SK-N-SH treated with all-trans-retinoic acid at 6 μM for 48 hours (cell line): ENCODE measurements at regions not wholly inside any gene's neighbourhood (a gene's known extent, or its start where the extent isn't known, plus 50 kb on each side); places are given as distances from the start of the nearest gene placed in this dataset.

Source experiments
- ATAC-seq: fragments of 200-7000 bp; cut with Tn5 transposase; 3 replicates; pipeline ENCODE4 v1.9.1; 2020; ENCODE audit warnings: mild to moderate bottlenecking, moderate library complexity
- ARNTL ChIP-seq: fragments of 450-650 bp; formaldehyde crosslinking; IDR thresholded peaks from 2 replicates; pipeline ENCODE4 v1.5.0; 2020; ENCODE audit warnings: low read depth, mild to moderate bottlenecking, moderate library complexity, borderline replicate concordance
- BACH2 ChIP-seq: fragments of 250-450 bp; sonication (Bioruptor Pico); IDR thresholded peaks from 2 replicates; pipeline ENCODE4 v1.9.0; 2021; ENCODE audit warnings: mild to moderate bottlenecking, borderline replicate concordance
- CREB5 ChIP-seq: fragments of 250-450 bp; sonication (Bioruptor Pico); IDR thresholded peaks from 2 replicates; pipeline ENCODE4 v1.5.1; 2020; ENCODE audit warnings: low read depth, mild to moderate bottlenecking, moderate library complexity
- CSDC2 ChIP-seq: fragments of 250-450 bp; sonication (Bioruptor Pico); IDR thresholded peaks from 2 replicates; pipeline ENCODE4 v1.5.0; 2020; ENCODE audit warnings: mild to moderate bottlenecking, moderate library complexity
- ESRRG ChIP-seq: fragments of 250-450 bp; sonication (Bioruptor Pico); IDR thresholded peaks from 2 replicates; pipeline ENCODE4 v1.6.1; 2021; ENCODE audit warnings: mild to moderate bottlenecking
- GLIS3 ChIP-seq: fragments of 250-450 bp; sonication (Bioruptor Pico); IDR thresholded peaks from 2 replicates; pipeline ENCODE4 v1.5.0; 2020; ENCODE audit warnings: mild to moderate bottlenecking, moderate library complexity
- ISL1 ChIP-seq: fragments of 250-450 bp; sonication (Bioruptor Pico); IDR thresholded peaks from 2 replicates; pipeline ENCODE4 v2.1.2; 2022; ENCODE audit warnings: mild to moderate bottlenecking, moderate library complexity
- OSR1 ChIP-seq: fragments of 250-450 bp; sonication (Bioruptor Pico); IDR thresholded peaks from 2 replicates; pipeline ENCODE4 v1.8.0; 2022; ENCODE audit warnings: moderate library complexity, mild to moderate bottlenecking, inconsistent platforms
- PPARA ChIP-seq: fragments of 250-450 bp; sonication (Bioruptor Pico); IDR thresholded peaks from 2 replicates; pipeline ENCODE4 v1.5.0; 2020; ENCODE audit warnings: mild to moderate bottlenecking, borderline replicate concordance
- RARB ChIP-seq: fragments of 250-450 bp; sonication (Bioruptor Pico); IDR thresholded peaks from 2 replicates; pipeline ENCODE4 v1.8.0; 2021; ENCODE audit warnings: mild to moderate bottlenecking, moderate library complexity
- SNAI2 ChIP-seq: fragments of 250-450 bp; sonication (Bioruptor Pico); IDR thresholded peaks from 2 replicates; pipeline ENCODE4 v1.5.0; 2020; ENCODE audit warnings: mild to moderate bottlenecking, moderate library complexity
- TCF4 ChIP-seq: fragments of 250-450 bp; sonication (Bioruptor Pico); IDR thresholded peaks from 2 replicates; pipeline ENCODE4 v1.8.0; 2021; ENCODE audit warnings: mild to moderate bottlenecking, moderate library complexity, borderline replicate concordance
- TOX ChIP-seq: fragments of 250-450 bp; sonication (Bioruptor Pico); IDR thresholded peaks from 2 replicates; pipeline ENCODE4 v1.8.0; 2021; ENCODE audit warnings: mild to moderate bottlenecking, moderate library complexity, borderline replicate concordance
- ZC3H10 ChIP-seq: fragments of 250-450 bp; sonication (Bioruptor Pico); IDR thresholded peaks from 2 replicates; pipeline ENCODE4 v1.5.1; 2021; ENCODE audit warnings: mild to moderate bottlenecking, moderate library complexity
- ZFP3 ChIP-seq: fragments of 250-450 bp; sonication (Bioruptor Pico); IDR thresholded peaks from 2 replicates; pipeline ENCODE4 v1.5.0; 2020; ENCODE audit warnings: mild to moderate bottlenecking, moderate library complexity
- ZFP30 ChIP-seq: fragments of 450-650 bp; formaldehyde crosslinking; IDR thresholded peaks from 2 replicates; pipeline ENCODE4 v1.5.0; 2022; ENCODE audit warnings: mild to moderate bottlenecking, moderate library complexity
- ZNF565 ChIP-seq: fragments of 450-650 bp; formaldehyde crosslinking; conservative IDR thresholded peaks from 2 replicates; pipeline ENCODE4 v1.5.0; 2020; ENCODE audit warnings: low read depth, mild to moderate bottlenecking, moderate library complexity
- ZNF70 ChIP-seq: fragments of 450-650 bp; formaldehyde crosslinking; IDR thresholded peaks from 2 replicates; pipeline ENCODE4 v1.5.0; 2020; ENCODE audit warnings: mild to moderate bottlenecking, moderate library complexity
- ZNF8 ChIP-seq: fragments of 450-650 bp; formaldehyde crosslinking; IDR thresholded peaks from 2 replicates; pipeline ENCODE4 v1.5.0; 2020; ENCODE audit warnings: mild to moderate bottlenecking, moderate library complexity
- TF ChIP-seq, protein P1 (sequence below): fragments of 250-450 bp; sonication (Bioruptor Pico); IDR thresholded peaks from 2 replicates; pipeline ENCODE4 v1.5.1; 2021; ENCODE audit warnings: mild to moderate bottlenecking, moderate library complexity
- TF ChIP-seq, protein P2 (sequence below): fragments of 250-450 bp; sonication (Bioruptor Pico); IDR thresholded peaks from 2 replicates; pipeline ENCODE4 v1.8.0; 2021; ENCODE audit warnings: low read depth, mild to moderate bottlenecking, moderate library complexity, borderline replicate concordance
- TF ChIP-seq, protein P3 (sequence below): fragments of 250-450 bp; sonication (Bioruptor Pico); IDR thresholded peaks from 2 replicates; pipeline ENCODE4 v1.5.0; 2020; ENCODE audit warnings: mild to moderate bottlenecking, moderate library complexity

GRCh38 chr15:67922971-67923945 lies 83.4 kb upstream of the RNU6-1 start:
- no peak for TF ChIP-seq ZFP3 (CRISPR knock-in tag)
- no peak for TF ChIP-seq ZFP30 (CRISPR knock-in tag)
- ATAC-seq = no peak

- ATAC-seq = no peak
- TF ChIP-seq ZNF8 (CRISPR knock-in tag) (no peak), GLIS3 (CRISPR knock-in tag) (no peak), ISL1 (CRISPR knock-in tag) (no peak), ZNF70 (CRISPR knock-in tag) (no peak), SNAI2 (CRISPR knock-in tag) (no peak), ZFP30 (CRISPR knock-in tag) (no peak), BACH2 (CRISPR knock-in tag) (no peak), RARB (CRISPR knock-in tag) (no peak), TOX (no peak), TCF4 (CRISPR knock-in tag) (no peak), ESRRG (CRISPR knock-in tag) (no peak), ARNTL (no peak), CSDC2 (CRISPR knock-in tag) (no peak), ZFP3 (CRISPR knock-in tag) (no peak), ZC3H10 (CRISPR knock-in tag) (no peak), ZNF565 (no peak)
- TF ChIP-seq, protein P1, sequence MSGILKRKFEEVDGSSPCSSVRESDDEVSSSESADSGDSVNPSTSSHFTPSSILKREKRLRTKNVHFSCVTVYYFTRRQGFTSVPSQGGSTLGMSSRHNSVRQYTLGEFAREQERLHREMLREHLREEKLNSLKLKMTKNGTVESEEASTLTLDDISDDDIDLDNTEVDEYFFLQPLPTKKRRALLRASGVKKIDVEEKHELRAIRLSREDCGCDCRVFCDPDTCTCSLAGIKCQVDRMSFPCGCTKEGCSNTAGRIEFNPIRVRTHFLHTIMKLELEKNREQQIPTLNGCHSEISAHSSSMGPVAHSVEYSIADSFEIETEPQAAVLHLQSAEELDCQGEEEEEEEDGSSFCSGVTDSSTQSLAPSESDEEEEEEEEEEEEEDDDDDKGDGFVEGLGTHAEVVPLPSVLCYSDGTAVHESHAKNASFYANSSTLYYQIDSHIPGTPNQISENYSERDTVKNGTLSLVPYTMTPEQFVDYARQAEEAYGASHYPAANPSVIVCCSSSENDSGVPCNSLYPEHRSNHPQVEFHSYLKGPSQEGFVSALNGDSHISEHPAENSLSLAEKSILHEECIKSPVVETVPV (CRISPR knock-in tag) = no peak
- TF ChIP-seq, protein P2, sequence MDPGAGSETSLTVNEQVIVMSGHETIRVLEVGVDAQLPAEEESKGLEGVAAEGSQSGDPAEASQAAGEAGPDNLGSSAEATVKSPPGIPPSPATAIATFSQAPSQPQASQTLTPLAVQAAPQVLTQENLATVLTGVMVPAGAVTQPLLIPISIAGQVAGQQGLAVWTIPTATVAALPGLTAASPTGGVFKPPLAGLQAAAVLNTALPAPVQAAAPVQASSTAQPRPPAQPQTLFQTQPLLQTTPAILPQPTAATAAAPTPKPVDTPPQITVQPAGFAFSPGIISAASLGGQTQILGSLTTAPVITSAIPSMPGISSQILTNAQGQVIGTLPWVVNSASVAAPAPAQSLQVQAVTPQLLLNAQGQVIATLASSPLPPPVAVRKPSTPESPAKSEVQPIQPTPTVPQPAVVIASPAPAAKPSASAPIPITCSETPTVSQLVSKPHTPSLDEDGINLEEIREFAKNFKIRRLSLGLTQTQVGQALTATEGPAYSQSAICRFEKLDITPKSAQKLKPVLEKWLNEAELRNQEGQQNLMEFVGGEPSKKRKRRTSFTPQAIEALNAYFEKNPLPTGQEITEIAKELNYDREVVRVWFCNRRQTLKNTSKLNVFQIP = no peak
- TF ChIP-seq, protein P3, sequence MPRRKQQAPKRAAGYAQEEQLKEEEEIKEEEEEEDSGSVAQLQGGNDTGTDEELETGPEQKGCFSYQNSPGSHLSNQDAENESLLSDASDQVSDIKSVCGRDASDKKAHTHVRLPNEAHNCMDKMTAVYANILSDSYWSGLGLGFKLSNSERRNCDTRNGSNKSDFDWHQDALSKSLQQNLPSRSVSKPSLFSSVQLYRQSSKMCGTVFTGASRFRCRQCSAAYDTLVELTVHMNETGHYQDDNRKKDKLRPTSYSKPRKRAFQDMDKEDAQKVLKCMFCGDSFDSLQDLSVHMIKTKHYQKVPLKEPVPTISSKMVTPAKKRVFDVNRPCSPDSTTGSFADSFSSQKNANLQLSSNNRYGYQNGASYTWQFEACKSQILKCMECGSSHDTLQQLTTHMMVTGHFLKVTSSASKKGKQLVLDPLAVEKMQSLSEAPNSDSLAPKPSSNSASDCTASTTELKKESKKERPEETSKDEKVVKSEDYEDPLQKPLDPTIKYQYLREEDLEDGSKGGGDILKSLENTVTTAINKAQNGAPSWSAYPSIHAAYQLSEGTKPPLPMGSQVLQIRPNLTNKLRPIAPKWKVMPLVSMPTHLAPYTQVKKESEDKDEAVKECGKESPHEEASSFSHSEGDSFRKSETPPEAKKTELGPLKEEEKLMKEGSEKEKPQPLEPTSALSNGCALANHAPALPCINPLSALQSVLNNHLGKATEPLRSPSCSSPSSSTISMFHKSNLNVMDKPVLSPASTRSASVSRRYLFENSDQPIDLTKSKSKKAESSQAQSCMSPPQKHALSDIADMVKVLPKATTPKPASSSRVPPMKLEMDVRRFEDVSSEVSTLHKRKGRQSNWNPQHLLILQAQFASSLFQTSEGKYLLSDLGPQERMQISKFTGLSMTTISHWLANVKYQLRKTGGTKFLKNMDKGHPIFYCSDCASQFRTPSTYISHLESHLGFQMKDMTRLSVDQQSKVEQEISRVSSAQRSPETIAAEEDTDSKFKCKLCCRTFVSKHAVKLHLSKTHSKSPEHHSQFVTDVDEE (CRISPR knock-in tag) = no peak
Measured at GRCh38 chr15:67924359-67924974, 84.6 kb upstream of the RNU6-1 start.

GRCh38 chr15:67925182-67925581 lies 85.3 kb upstream of the RNU6-1 start:
- TF ChIP-seq ZNF8 (CRISPR knock-in tag) (no peak), TCF4 (CRISPR knock-in tag) (no peak), ZNF565 (no peak), ZNF70 (CRISPR knock-in tag) (no peak), SNAI2 (CRISPR knock-in tag) (no peak), ZFP30 (CRISPR knock-in tag) (no peak), CSDC2 (CRISPR knock-in tag) (no peak), ZC3H10 (CRISPR knock-in tag) (no peak), ESRRG (CRISPR knock-in tag) (no peak), TOX (no peak), ZFP3 (CRISPR knock-in tag) (no peak), OSR1 (CRISPR knock-in tag) (no peak), ISL1 (CRISPR knock-in tag) (no peak), ARNTL (no peak), RARB (CRISPR knock-in tag) (no peak), PPARA (CRISPR knock-in tag) (no peak), CREB5 (CRISPR knock-in tag) (no peak)
- TF ChIP-seq, protein P3 (CRISPR knock-in tag) = no peak
- TF ChIP-seq, protein P2 = no peak
- no peak for ATAC-seq
